ENCODE measurements at regions not wholly inside any gene's neighbourhood (a gene's known extent, or its start where the extent isn't known, plus 50 kb on each side); places are given as distances from the start of the nearest gene placed in this dataset.

- Histone ChIP-seq H3K4me3 (ENCODE audit: insufficient read depth, low read depth, low read length) (no peak overlapping the region), H3K9me1 (ENCODE audit: insufficient read depth, low read length) (no peaks in the 10 kb centered on the region), H4K20me1 (ENCODE audit: insufficient read depth, low read length) (no peaks in the 10 kb centered on the region), H3K4me2 (ENCODE audit: low read depth, low read length) (no peak overlapping the region), H3K27me3 (ENCODE audit: control insufficient read depth, insufficient read depth, low read length) (peaks cover 12% of the 10 kb centered on the region), H2BK120ac (ENCODE audit: low read depth, low read length) (no peak overlapping the region), H3K4me1 (ENCODE audit: control insufficient read depth, insufficient read depth, low read length) (no peaks in the 10 kb centered on the region), H4K91ac (ENCODE audit: insufficient read depth, low read depth, low read length) (no peak overlapping the region), H2BK5ac (ENCODE audit: low read depth, low read length, poor library complexity, severe bottlenecking) (no peak overlapping the region), H3K14ac (replicated peaks; ENCODE audit: low read depth, low read length) (no peak overlapping the region), H3K23ac (ENCODE audit: low read depth, low read length) (no peak overlapping the region), H2AK5ac (ENCODE audit: low read depth, low read length) (no peak overlapping the region), H3K79me1 (ENCODE audit: low read depth in 1 of 2, low read length in 2 of 2) (no peaks in the 10 kb centered on the region), H3K56ac (ENCODE audit: extremely low read depth, insufficient read depth, low read length) (no peak overlapping the region), H2BK15ac (ENCODE audit: low read depth, low read length) (no peak overlapping the region), H2AK9ac (replicated peaks; ENCODE audit: low read depth, low read length, poor library complexity) (no peak overlapping the region), H3K9me3 (ENCODE audit: control insufficient read depth, insufficient read depth, low read length) (no peaks in the 10 kb centered on the region), H3K18ac (ENCODE audit: low read depth, low read length) (no peak overlapping the region), H4K5ac (ENCODE audit: low read depth, low read length) (no peak overlapping the region), H2BK20ac (ENCODE audit: low read depth, low read length) (no peak overlapping the region), H3K4ac (ENCODE audit: low read depth, low read length) (no peak overlapping the region), H3K36me3 (ENCODE audit: control insufficient read depth, insufficient read depth, low read length) (no peaks in the 10 kb centered on the region), H3K27ac (ENCODE audit: insufficient read depth, low read length) (no peak overlapping the region), H2AFZ (replicated peaks; ENCODE audit: low read length, poor library complexity) (no peak overlapping the region), H3K9ac (ENCODE audit: low read depth, low read length) (no peak overlapping the region), H4K8ac (ENCODE audit: low read depth in 2 of 2, low read length in 2 of 2) (no peak overlapping the region)
- dilution Hi-C loops (cut with HindIII; ENCODE audit: low sequenced_read_pairs, unreplicated experiment) (no loop called here), in situ Hi-C loops (cut with MboI; ENCODE audit: low sequenced_read_pairs) (no loop called here), intact Hi-C loops (cut with micrococcal nuclease) (loop anchor here (10.0 kb wide), 1 partner anchor 219 kb away; no protein-coding TSS in a partner anchor)
- TF ChIP-seq MXI1 (IDR thresholded peaks at IDR 0.05; ENCODE audit: borderline replicate concordance, low read depth, low read length) (no peak), RCOR1 (IDR thresholded peaks at IDR 0.05; ENCODE audit: insufficient replicate concordance, low read length) (no peak), RAD21 (IDR thresholded peaks at IDR 0.05; ENCODE audit: low read length) (no peak), SMC3 (IDR thresholded peaks at IDR 0.05; ENCODE audit: low read depth, low read length) (no peak), MAZ (IDR thresholded peaks at IDR 0.05; ENCODE audit: borderline replicate concordance, low read depth, low read length) (no peak), MAFK (IDR thresholded peaks at IDR 0.05; ENCODE audit: low read depth, low read length) (no peak), USF2 (IDR thresholded peaks at IDR 0.05; ENCODE audit: low read depth, low read length) (no peak), RFX5 (IDR thresholded peaks at IDR 0.05; ENCODE audit: low read depth, low read length) (no peak), POLR2A (IDR thresholded peaks at IDR 0.05; ENCODE audit: low read depth, low read length) (no peak), FOS (IDR thresholded peaks at IDR 0.05; ENCODE audit: low read depth, low read length) (no peak)
- BruUV-seq (replicated peaks), result no TSS peak
- CTCF ChIA-PET, result no interaction called here
- WGBS, 2 experiments (ENCODE audit: extremely low coverage in 2 of 2, insufficient read length in 1 of 2), result no CpG with 5 or more reads among the region's 4 CpGs
- POLR2A ChIA-PET (ENCODE audit: unreplicated experiment), result no interaction called here
- DNase-seq (no peak), ATAC-seq (ENCODE audit: low read depth) (no peak)
Measured at GRCh38 chr5:36393656-36394428, 92.1 kb upstream of the RANBP3L start.

Data from IMR-90 (cell line).